ENCODE measurements at regions not wholly inside any gene's neighbourhood (a gene's known extent, or its start where the extent isn't known, plus 50 kb on each side); places are given as distances from the start of the nearest gene placed in this dataset.

- no peak for DNase-seq
These were observed 332.9 kb upstream of the SHH start for GRCh38 chr7:156145184-156145583.

GRCh38 chr7:156143683-156144082, 331.4 kb upstream of the SHH start:
- no peak for DNase-seq

GRCh38 chr7:156143158-156143557, 330.9 kb upstream of the SHH start:
- DNase-seq = no peak

GRCh38 chr7:156141941-156142340, 329.7 kb upstream of the SHH start:
- DNase-seq = no peak

GRCh38 chr7:156140896-156141295, 328.6 kb upstream of the SHH start:
- DNase-seq = no peak

GRCh38 chr7:156140447-156140846, 328.2 kb upstream of the SHH start:
- no peak for DNase-seq

DNA sequence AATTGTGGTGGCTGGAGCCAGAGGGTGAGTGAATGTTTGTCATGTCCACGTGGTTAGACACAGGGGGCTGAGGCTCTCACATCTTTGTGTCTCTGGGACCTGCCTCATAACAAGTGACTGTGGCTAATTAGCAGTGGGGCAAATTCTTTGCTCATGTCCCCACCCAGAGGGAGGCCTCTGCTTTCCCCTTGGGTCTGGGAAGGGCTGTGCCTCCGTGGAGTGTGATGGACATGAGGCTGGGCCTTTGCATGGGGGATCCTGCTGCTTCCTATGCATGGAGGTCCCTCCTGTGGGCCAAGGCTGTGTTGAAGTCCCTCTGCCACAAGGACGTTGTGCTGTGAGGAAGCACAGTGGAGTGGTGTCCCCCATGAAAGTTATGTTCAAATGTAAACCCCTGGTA, 327.4 kb upstream of the SHH start:
- DNase-seq = no peak

- DNase-seq = no peak
These were observed 326.8 kb upstream of the SHH start for GRCh38 chr7:156139112-156139511.

GRCh38 chr7:156131881-156132280, 319.6 kb upstream of the SHH start:
- DNase-seq = no peak

GRCh38 chr7:156129522-156129921, 317.3 kb upstream of the SHH start:
- DNase-seq = no peak

- DNase-seq = no peak
These were observed 316.2 kb upstream of the SHH start for GRCh38 chr7:156128496-156128895.

- no peak for DNase-seq
These were observed 315.2 kb upstream of the SHH start for GRCh38 chr7:156127166-156128134.

GRCh38 chr7:156125841-156126730, 313.8 kb upstream of the SHH start:
- no peak for DNase-seq

DNA sequence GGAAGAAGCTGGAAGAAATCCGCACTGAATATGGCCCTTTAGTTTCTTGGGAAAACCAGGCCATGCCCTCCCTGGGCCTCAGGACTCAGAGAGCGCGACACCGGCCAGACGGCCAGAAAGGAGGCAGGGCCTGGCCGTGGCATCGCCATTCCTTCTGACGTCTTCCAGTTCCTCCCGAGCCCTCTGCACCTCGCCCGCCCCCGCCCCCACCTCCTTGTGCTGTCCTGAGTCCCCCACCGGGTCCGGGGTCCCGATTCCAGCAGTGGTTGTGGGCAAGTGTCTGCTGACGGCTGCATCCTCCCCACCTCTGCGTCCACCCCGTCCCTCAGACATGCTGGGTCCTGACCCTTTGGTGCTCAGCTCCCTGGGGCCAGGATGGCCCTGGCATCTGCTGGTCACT, 312.1 kb upstream of the SHH start:
- DNase-seq = no peak

- DNase-seq = no peak
These were observed 311.1 kb upstream of the SHH start for GRCh38 chr7:156123362-156123761.

GRCh38 chr7:156122752-156123354, 310.6 kb upstream of the SHH start:
- DNase-seq = no peak

- no peak for DNase-seq
These were observed 309.7 kb upstream of the SHH start for GRCh38 chr7:156121956-156122355.

- DNase-seq = no peak
These were observed 309.2 kb upstream of the SHH start for GRCh38 chr7:156121434-156121833.

- no peak for DNase-seq
These were observed 308.3 kb upstream of the SHH start for GRCh38 chr7:156120552-156120951.

DNA sequence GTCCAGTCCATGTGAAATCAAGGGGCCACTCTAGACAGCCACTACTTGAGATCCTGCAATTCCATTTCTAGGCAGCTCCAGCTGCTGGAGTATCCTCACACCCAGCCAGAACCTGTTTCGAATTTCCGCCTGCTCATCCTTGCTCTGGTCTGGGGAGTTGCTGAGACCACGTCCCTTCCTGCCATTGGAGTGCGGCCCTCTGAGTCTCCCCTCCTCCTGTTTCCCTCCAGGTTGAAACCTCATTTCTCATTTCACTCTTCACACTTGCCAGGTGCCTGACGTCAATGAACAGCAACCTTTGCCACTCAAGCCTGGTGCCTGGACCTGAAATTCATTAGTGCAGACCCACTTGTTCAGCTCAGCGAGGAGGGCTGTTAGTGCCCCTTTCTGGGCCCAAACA, 307.5 kb upstream of the SHH start:
- DNase-seq = no peak

DNA sequence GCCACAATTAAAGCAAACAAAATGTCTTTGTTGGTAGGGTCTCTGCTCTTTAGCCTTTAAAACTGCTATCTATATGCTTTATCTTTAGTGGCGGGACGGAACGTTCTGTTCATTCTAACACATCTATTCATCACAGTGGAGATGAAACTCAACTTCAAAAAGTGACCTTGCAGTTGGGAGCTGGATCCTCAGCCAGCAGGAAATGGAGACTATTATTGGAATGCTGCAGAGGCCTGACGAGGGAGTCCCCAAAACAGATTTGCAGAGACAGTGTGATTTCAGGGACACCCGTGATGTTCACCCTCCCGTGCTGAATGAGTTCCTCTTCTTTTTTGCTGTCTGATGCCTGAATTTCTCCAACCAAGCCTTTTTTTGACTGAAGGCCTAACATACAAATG, 306.0 kb upstream of the SHH start:
- no peak for DNase-seq

- DNase-seq = no peak
These were observed 305.4 kb upstream of the SHH start for GRCh38 chr7:156117542-156118247.

Data from KG1 (cell line).